HG02973 (cell line): ENCODE measurements at regions not wholly inside any gene's neighbourhood (a gene's known extent, or its start where the extent isn't known, plus 50 kb on each side); places are given as distances from the start of the nearest gene placed in this dataset.

Experiments
- ATAC-seq: cut with Tn5 transposase; IDR thresholded peaks from one replicate; pipeline ENCODE4 v1.9.1; 2021; ENCODE audit warnings: moderate library complexity; ENCODE audit not compliant: unreplicated experiment

DNA sequence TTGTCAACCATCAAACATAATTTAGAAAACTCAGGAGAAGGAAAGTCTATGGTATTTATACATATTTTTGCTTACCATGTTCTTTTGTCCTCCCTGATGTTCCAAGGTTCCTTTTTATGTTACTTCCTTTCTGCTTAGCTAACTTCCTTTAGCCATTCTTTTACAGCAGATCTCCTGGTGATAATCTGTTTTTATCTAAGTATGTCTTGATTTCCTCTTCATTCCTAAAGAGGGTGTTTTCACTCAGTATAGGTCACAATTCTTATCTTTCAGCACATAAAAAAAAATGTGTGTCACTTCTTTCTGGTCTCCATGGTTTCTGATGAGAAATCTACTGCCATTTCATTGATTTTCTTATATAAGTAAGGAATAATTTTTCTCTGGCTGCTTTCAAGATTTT is 384.4 kb upstream of the PDE4D start:
- ATAC-seq = no peak

- ATAC-seq = no peak
These were observed 381.2 kb upstream of the PDE4D start for GRCh38 chr5:60274747-60275146.

DNA sequence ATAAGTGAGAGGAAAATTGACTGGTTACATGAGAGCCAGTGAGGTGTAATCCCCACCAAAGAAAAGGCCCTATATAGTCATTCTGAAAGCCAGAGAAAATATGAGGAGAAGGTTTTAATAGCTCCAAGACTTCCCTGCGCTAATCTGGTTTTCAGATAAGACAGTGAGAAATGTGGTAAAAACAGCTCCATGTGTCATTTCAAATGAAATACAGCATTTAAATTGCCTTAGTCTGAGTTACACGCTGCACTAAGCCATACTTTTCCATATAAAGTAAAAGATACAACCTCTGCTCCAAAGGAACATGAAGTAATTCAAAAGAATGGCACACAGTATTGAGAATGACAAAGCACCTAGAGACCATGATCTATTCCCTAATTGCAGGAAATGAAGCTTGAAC is 378.0 kb upstream of the PDE4D start:
- ATAC-seq = no peak

DNA sequence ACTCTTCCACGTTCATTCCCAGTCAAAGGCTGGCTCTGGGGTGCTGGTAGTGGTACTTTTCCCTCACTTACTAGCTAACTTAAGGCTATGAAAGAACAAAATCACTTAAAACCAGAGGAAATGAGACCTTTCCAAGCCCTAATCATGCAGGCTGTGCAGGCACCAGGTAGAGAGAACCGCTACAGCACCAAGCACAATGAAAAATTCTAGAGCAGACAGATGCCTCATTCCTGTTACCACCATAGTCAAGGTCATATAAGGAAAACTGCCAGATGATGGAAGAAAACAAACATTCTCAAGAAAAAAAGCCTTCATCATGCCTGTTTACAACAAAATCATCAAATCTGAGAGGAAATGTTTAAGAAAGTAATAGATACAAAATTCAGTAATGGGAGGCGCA is 374.4 kb upstream of the PDE4D start:
- no peak for ATAC-seq

GRCh38 chr5:60263346-60263745 is 369.8 kb upstream of the PDE4D start:
- no peak for ATAC-seq

- no peak for ATAC-seq
These were observed 369.2 kb upstream of the PDE4D start for GRCh38 chr5:60262576-60263295.

- ATAC-seq = no peak
These were observed 368.2 kb upstream of the PDE4D start for GRCh38 chr5:60261732-60262131.

GRCh38 chr5:60260658-60261057 is 367.1 kb upstream of the PDE4D start:
- ATAC-seq = no peak

DNA sequence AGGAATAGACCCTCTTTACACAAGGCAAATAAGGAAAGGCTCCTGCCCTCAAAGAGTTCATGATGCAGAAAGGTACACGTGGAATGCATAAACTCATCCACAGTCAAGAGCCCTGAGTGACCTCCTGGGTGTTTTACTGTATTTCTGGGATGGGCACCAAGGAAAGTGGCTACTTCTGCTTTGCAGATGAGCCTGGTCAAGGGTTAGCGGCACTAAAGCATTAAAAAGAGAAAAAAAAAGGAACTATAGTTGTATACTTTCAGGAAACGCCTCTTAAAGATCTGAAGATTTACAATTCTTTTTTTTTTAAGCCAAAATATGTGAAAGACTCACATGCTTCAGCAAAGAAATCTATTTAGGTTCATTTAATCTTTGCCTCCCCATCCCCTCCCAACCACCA is 366.2 kb upstream of the PDE4D start:
- no peak for ATAC-seq

DNA sequence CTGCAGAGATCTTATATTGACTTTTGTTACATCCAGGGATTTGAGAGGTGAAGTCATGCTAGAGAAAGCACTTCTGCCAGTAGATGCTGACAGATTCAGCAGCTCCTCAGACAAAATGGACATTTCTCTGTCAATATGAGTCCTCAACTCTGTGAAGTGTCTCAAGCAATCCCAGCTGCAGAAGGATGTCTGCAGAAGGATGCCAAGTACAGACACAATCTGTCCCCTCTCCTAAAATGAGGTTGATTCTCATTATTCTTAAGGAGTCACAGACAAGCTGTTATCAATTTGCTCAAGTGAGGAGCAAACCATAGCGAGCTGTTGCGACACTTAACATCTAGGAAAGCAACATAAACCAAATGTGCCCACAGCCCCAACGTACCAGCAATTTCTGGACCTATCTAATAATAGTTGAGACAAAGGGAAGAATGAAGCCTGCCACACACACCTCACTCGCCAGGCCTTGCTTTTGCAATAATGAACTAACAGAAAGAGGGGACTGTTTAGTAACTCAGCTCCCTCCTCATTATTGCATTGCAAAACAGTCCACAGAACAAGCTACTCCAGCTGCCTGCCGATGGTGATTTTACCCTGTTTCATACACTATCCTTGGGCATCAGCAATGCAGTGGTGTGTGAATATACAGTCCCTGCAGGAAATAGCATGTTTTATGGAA is 364.2 kb upstream of the PDE4D start:
- ATAC-seq = no peak

GRCh38 chr5:60256546-60256945 is 363.0 kb upstream of the PDE4D start:
- ATAC-seq = no peak

DNA sequence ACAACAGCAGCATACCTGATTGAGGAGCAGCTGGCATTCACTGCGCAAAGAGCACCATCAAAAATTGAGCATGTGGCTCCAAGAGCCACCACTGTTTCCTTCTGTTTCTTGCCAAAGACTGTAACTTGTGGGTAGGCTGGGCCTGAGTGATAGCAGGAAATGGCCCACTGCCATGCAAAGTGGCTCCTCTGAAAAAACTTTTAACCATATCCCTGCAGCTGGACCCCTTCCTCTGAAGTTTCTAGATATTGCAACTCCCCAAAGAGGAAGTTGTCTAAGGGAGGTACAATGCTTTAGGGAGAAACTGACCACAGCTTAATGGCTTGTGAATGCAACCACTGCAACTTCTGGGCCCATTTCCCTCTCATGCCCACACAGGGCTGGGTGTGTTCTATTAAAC is 355.4 kb upstream of the PDE4D start:
- peak; percentile 90 for ATAC-seq

DNA sequence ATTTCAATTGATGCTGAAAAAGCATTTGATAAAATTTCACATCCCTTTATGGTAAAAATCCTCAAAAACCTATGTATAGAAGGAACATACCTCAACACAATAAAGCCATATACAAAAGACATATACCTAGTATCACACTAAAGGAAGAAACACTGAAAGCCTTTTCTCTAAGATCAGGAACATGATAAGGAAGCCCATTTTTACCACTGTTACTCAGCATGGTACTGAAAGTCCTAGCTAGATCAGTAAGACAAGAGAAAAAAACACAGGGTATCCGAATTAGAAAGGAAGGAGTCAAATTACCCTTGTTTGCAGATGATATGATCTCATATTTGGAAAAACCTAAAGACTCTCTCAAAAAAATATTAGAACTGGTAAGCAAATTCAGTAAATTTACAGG is 350.2 kb upstream of the PDE4D start:
- no peak for ATAC-seq

GRCh38 chr5:60232036-60232795 is 338.7 kb upstream of the PDE4D start:
- no peak for ATAC-seq

DNA sequence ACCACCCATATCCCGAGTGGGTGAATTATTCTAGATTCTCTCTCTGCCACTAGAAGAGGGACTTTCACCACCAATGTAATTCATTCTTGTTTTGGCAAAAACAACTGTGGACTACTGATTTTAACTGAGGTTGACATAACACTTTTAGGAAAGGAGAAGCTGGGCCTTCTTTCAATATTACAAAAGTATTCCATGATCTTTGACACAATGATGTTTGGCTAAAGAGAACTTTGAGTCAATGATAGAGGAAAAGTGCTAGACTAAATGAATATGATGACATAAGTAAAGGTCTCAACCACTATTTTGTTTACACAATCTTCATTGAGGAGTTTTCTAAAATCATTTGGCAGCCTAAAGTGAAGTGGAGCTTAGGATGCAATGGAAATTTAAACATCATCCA is 336.9 kb upstream of the PDE4D start:
- no peak for ATAC-seq

GRCh38 chr5:60229691-60230185 is 336.2 kb upstream of the PDE4D start:
- ATAC-seq = no peak

DNA sequence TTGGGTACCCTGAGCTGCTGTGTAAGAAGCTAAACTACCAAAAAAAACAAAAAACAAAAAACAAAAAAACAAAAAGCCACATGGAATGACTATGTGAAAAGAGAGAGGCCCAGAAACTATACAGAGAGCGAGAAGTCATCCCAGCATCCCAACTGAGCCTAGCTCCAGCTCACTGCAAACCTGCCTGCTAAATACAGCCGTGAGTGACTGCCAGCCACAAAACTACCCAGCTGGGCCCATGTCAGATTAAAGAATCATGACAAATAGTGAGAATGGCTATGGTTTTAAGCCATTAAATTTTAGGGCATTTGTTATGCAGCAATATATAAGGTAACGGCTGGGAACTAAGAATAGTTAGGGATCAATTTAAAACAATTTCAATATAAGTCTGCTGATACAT is 335.1 kb upstream of the PDE4D start:
- no peak for ATAC-seq

DNA sequence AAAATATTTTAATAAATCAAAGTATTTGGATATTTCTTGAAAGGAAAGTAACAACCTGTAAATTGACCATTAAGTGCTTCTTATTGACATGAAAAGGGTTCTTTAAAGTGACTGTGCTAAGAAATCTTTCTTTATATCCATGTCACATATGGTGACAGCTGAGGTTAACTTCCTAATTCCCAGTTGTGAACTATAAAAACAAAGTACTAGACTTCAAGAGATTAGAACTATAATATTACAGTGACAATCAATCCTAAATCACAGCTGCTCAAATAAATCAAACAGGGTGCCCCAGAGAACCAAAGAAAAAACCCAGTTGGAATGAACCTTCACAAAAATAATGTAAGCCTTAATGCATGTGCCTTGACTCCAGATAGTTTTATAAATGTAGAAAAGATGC is 332.6 kb upstream of the PDE4D start:
- ATAC-seq = no peak

DNA sequence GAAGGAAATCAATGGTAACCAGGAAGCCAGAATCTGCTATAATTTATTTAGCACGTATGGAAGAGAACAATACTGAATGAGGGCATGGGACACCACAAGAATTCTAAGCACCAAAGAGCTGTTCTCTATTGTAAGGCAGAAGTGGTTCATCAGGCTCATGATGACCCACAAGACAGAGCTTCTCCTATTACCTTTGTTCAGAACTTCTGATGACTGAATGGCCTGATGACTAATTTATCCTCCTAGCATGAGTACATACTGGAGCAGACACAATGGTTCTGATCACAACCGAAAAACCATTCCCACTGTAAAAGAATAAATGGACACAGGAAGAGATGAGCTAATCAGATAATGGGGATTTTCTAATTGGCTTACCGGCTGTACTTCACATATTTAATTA is 329.8 kb upstream of the PDE4D start:
- no peak for ATAC-seq

GRCh38 chr5:60219921-60220320 is 326.4 kb upstream of the PDE4D start:
- no peak for ATAC-seq

- ATAC-seq = no peak
These were observed 317.3 kb upstream of the PDE4D start for GRCh38 chr5:60210810-60211209.
